ENCODE measurements at regions not wholly inside any gene's neighbourhood (a gene's known extent, or its start where the extent isn't known, plus 50 kb on each side); places are given as distances from the start of the nearest gene placed in this dataset.
A peak's percentile ranks its signal among the peaks of the same experiment; 100 is the strongest.

DNA sequence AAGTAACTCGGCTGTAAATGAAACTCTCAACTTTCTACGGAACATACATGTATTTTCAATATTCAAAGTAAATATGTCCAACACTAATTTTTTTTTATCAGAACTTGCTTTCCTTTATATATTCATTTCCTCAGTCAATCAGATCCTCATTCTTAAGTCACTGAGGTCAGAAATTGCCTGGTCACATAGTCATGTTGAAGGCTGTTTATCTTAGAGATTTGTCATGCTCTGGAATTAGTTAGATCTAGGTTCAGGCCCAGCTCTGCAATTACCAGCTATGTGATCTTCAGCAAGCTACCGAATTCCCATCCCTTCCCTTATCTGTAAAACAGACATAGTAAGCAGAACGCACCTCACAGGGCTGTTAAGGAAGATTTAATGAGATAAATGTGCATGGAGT lies 228.8 kb downstream of the SPCS3 start:
- TF ChIP-seq, protein P1, sequence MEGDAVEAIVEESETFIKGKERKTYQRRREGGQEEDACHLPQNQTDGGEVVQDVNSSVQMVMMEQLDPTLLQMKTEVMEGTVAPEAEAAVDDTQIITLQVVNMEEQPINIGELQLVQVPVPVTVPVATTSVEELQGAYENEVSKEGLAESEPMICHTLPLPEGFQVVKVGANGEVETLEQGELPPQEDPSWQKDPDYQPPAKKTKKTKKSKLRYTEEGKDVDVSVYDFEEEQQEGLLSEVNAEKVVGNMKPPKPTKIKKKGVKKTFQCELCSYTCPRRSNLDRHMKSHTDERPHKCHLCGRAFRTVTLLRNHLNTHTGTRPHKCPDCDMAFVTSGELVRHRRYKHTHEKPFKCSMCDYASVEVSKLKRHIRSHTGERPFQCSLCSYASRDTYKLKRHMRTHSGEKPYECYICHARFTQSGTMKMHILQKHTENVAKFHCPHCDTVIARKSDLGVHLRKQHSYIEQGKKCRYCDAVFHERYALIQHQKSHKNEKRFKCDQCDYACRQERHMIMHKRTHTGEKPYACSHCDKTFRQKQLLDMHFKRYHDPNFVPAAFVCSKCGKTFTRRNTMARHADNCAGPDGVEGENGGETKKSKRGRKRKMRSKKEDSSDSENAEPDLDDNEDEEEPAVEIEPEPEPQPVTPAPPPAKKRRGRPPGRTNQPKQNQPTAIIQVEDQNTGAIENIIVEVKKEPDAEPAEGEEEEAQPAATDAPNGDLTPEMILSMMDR (IDR thresholded peaks at IDR 0.05; ENCODE audit: low read depth, low read length): no peak
- DNase-seq (ENCODE audit: low read depth in 2 of 2): peak in 1 of 2 donors; percentile 78
- H3K4me3 ChIP-seq (replicated peaks in 1 of 2; ENCODE audit: low read depth in 2 of 2, low read length in 2 of 2): no peak overlapping the region

DNA sequence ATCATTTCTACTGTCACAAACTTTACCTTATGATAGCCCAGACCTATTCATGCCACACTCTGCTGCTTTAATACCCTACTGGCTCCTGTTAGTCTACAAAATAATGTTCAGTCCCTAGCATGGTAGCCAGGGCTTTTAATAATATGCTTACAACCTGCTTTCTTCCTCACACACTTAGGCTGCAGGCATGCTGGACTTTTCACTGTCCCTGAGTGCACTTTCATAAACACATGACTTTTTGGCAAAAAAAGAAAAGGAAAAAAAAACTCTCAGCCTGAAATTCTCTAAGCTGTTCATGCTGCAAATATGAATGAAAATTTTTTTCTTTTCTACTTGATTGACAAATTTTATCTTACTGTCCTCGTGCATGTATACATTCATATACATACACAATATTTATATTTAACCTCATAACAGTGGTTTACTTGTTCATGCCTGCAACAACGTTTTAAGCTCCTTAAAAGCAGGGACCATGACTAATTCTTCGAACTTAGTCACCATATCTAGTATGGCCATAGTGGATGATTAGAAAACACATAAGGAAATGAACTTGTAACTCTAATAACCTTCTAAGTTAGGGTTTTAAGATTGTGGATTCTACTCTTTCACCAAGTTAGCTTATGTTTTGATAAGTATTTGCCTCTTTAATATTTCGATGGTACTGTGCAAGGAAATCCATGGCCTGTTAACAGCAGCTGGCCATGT lies 229.5 kb downstream of the SPCS3 start:
- DNase-seq (ENCODE audit: low read depth in 2 of 2): peak in 1 of 2 donors; percentile 66
- TF ChIP-seq, protein P1 (IDR thresholded peaks at IDR 0.05; ENCODE audit: low read depth, low read length): no peak
- H3K4me3 ChIP-seq (replicated peaks in 1 of 2; ENCODE audit: low read depth in 2 of 2, low read length in 2 of 2): no peak overlapping the region

DNA sequence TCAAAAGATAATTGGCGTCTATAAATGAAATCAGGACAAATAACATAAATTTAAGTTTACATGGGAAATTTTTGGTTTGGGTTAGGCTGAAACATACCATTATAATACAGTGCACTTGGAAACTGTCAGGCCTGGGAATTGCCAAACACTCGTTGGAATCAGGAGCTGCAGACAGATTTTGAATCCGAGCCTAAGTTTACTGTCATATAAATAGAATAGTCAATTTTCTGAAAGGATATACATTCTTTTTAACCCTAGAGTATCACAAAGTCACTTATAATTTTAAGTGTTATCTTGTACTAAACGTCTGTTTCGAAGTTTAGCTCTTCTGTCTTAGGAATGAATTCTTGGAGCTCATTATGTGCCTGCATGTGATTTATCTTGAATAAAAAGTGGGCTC lies 234.1 kb downstream of the VEGFC start:
- TF ChIP-seq, protein P1 (IDR thresholded peaks at IDR 0.05; ENCODE audit: low read depth, low read length): no peak
- H3K4me3 ChIP-seq (replicated peaks in 1 of 2; ENCODE audit: low read depth in 2 of 2, low read length in 2 of 2): no peak overlapping the region

DNA sequence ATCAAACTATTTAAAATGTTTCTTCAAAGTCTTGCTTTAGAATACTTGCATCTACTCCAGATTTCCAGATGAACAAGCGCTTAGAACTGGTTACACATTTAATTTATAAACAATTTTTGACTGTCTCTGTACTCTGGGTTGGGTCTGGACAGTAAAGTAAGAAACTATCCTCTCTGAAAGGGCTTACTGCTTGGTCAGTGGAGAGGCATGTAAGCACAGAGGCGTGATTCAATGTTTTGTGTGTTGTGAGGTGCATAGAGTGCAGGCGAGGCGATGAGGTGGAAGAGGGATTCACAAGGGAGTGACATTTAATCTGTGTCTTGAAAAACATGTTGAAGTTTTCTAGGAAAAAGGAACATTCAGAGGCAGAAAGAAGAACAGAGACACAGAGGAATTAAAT lies 231.4 kb downstream of the VEGFC start:
- peak in 1 of 2 donors; percentile 9 for DNase-seq (ENCODE audit: low read depth in 2 of 2)
- TF ChIP-seq, protein P1 (IDR thresholded peaks at IDR 0.05; ENCODE audit: low read depth, low read length): no peak
- no peak overlapping the region for H3K4me3 ChIP-seq (replicated peaks in 1 of 2; ENCODE audit: low read depth in 2 of 2, low read length in 2 of 2)

More for the DNA sequence above, 234.1 kb downstream of the VEGFC start:
- no peak for DNase-seq (ENCODE audit: low read depth in 2 of 2)

DNA sequence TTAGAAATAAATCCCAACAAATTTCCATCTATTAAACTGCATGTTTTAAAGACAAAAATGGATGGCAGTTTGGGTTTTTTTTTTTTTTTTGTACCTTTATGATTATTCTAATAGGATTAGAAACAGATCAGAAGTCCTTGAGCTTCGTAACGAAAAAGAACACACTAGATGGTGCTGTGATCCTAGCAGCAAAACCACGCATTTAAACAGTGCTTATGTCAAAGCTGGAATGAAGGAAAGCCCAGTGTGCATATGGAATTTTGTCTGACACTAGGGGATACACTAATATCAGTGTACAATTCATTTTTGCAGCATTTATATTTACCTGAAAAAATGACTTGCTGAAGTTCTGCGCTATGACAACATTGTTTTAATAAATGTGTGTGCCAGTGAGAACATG lies 229.1 kb downstream of the VEGFC start:
- DNase-seq (ENCODE audit: low read depth in 2 of 2): peak; percentile 75 to 84
- TF ChIP-seq, protein P1 (IDR thresholded peaks at IDR 0.05; ENCODE audit: low read depth, low read length): peak; percentile 30
- no peak overlapping the region for H3K4me3 ChIP-seq (replicated peaks in 1 of 2; ENCODE audit: low read depth in 2 of 2, low read length in 2 of 2)

DNA sequence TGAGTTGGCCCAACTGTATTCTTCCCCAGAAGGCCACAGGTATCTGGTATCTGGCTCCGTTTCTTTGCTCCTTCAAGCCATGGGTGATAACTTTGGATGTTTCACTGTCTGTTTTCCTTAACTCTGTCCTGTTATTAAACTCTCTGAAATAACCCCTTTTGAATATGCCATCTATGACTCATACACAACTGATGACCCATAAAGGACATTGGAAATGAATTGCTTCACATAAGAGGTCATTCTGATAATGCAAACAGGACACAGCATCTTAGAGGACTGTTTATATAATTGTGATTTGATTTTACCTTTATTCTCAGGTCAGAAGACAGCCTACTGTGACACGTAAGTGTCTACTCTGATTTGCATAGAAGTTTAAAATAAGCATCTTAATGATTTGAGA lies 227.7 kb downstream of the VEGFC start:
- peak in 1 of 2 donors; percentile 26 for DNase-seq (ENCODE audit: low read depth in 2 of 2)
- no peak overlapping the region for H3K4me3 ChIP-seq (replicated peaks in 1 of 2; ENCODE audit: low read depth in 2 of 2, low read length in 2 of 2)
- TF ChIP-seq, protein P1 (IDR thresholded peaks at IDR 0.05; ENCODE audit: low read depth, low read length): no peak

DNA sequence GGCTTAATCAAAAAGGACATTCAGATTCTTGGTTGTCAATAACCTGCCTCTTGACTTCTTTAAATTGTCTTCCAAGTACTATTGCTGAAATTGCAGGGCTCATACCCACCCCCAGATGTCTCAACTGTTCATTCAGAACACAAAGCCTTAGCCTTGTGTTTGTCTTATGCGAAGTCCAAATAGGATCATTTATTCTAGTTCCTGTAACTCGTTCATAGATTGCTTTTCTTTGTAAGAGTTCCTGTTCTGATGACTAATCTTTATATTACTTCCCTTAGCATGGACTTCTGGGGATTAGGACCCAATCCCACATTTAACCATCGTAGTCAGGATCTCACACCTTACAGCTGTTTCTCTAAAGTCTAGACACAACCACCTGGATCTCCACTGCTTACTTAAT lies 226.0 kb downstream of the VEGFC start:
- TF ChIP-seq, protein P1 (IDR thresholded peaks at IDR 0.05; ENCODE audit: low read depth, low read length): no peak
- DNase-seq (ENCODE audit: low read depth in 2 of 2): peak in 1 of 2 donors; percentile 16
- H3K4me3 ChIP-seq (replicated peaks in 1 of 2; ENCODE audit: low read depth in 2 of 2, low read length in 2 of 2): no peak overlapping the region
